ENCODE measurements at regions not wholly inside any gene's neighbourhood (a gene's known extent, or its start where the extent isn't known, plus 50 kb on each side); places are given as distances from the start of the nearest gene placed in this dataset.

- intact Hi-C loops (cut with DNase I; ENCODE audit: low total_unique reads) = no loop called here
- H3K9me3 ChIP-seq = no peaks in the 10 kb centered on the region
- no peak overlapping the region for H3K27ac ChIP-seq
- no peak overlapping the region for H3K4me3 ChIP-seq
- H3K27me3 ChIP-seq = no peaks in the 10 kb centered on the region
- H3K4me1 ChIP-seq = no peaks in the 10 kb centered on the region
- H3K36me3 ChIP-seq = no peaks in the 10 kb centered on the region
- no peak for DNase-seq
- TF ChIP-seq POLR2A (IDR thresholded peaks at IDR 0.05) = no peak
- no peak for TF ChIP-seq CTCF (IDR thresholded peaks at IDR 0.05)
Observed at GRCh38 chr16:62829084-62829483, 792.8 kb upstream of the CDH8 start.

GRCh38 chr16:62821824-62822223 is 785.6 kb upstream of the CDH8 start:
- H3K4me3 ChIP-seq = no peak overlapping the region
- no peak for DNase-seq
- TF ChIP-seq POLR2A (IDR thresholded peaks at IDR 0.05) (no peak), CTCF (IDR thresholded peaks at IDR 0.05) (no peak)
- no peaks in the 10 kb centered on the region for H3K27me3 ChIP-seq
- H3K9me3 ChIP-seq = no peaks in the 10 kb centered on the region
- intact Hi-C loops (cut with DNase I; ENCODE audit: low total_unique reads) = no loop called here
- H3K36me3 ChIP-seq = no peaks in the 10 kb centered on the region
- H3K4me1 ChIP-seq = no peaks in the 10 kb centered on the region
- H3K27ac ChIP-seq = no peak overlapping the region

- Histone ChIP-seq H3K4me1 (no peaks in the 10 kb centered on the region), H3K36me3 (no peaks in the 10 kb centered on the region), H3K27ac (no peak overlapping the region), H3K27me3 (no peaks in the 10 kb centered on the region), H3K4me3 (no peak overlapping the region), H3K9me3 (no peaks in the 10 kb centered on the region)
- TF ChIP-seq POLR2A (IDR thresholded peaks at IDR 0.05) (no peak), CTCF (IDR thresholded peaks at IDR 0.05) (no peak)
- no peak for DNase-seq
- intact Hi-C loops (cut with DNase I; ENCODE audit: low total_unique reads) = no loop called here
Observed at GRCh38 chr16:62816971-62817519, 780.8 kb upstream of the CDH8 start.

- Histone ChIP-seq H3K27ac (no peak overlapping the region), H3K9me3 (no peaks in the 10 kb centered on the region), H3K4me3 (no peak overlapping the region), H3K27me3 (no peaks in the 10 kb centered on the region), H3K36me3 (no peaks in the 10 kb centered on the region), H3K4me1 (no peaks in the 10 kb centered on the region)
- intact Hi-C loops (cut with DNase I; ENCODE audit: low total_unique reads) = no loop called here
- TF ChIP-seq CTCF (IDR thresholded peaks at IDR 0.05) = no peak
- TF ChIP-seq POLR2A (IDR thresholded peaks at IDR 0.05) = no peak
- no peak for DNase-seq
Observed at GRCh38 chr16:62814891-62815290, 778.7 kb upstream of the CDH8 start.

- intact Hi-C loops (cut with DNase I; ENCODE audit: low total_unique reads) = no loop called here
- no peaks in the 10 kb centered on the region for H3K9me3 ChIP-seq
- no peaks in the 10 kb centered on the region for H3K4me1 ChIP-seq
- DNase-seq = no peak
- H3K4me3 ChIP-seq = no peak overlapping the region
- no peaks in the 10 kb centered on the region for H3K36me3 ChIP-seq
- H3K27me3 ChIP-seq = no peaks in the 10 kb centered on the region
- H3K27ac ChIP-seq = no peak overlapping the region
- TF ChIP-seq CTCF (IDR thresholded peaks at IDR 0.05) (no peak), POLR2A (IDR thresholded peaks at IDR 0.05) (no peak)
Observed at GRCh38 chr16:62805221-62805857, 769.1 kb upstream of the CDH8 start.

All from uterus (tissue), 3 donors.